GM19351 (cell line): ENCODE measurements at regions not wholly inside any gene's neighbourhood (a gene's known extent, or its start where the extent isn't known, plus 50 kb on each side); places are given as distances from the start of the nearest gene placed in this dataset.
"Not testable (repeated sequence)": the region's sequence is repeated elsewhere in the genome, so short reads cannot be mapped to it uniquely, and the experiment has no call there.

Experiments used
- ATAC-seq: cut with Tn5 transposase; IDR thresholded peaks from one replicate; pipeline ENCODE4 v1.9.1; 2021; ENCODE audit warnings: mild to moderate bottlenecking, moderate library complexity; ENCODE audit not compliant: unreplicated experiment

- not testable (repeated sequence) for ATAC-seq
Measured at GRCh38 chr1:149354579-149354978, 120.3 kb upstream of the NBPF19 start.

GRCh38 chr1:149355748-149356147 is 119.1 kb upstream of the NBPF19 start:
- not testable (repeated sequence) for ATAC-seq

- not testable (repeated sequence) for ATAC-seq
Measured at GRCh38 chr1:149356152-149356551, 118.7 kb upstream of the NBPF19 start.

- not testable (repeated sequence) for ATAC-seq
Measured at GRCh38 chr1:149360351-149360750, 114.5 kb upstream of the NBPF19 start.

GRCh38 chr1:149361310-149361709 is 113.5 kb upstream of the NBPF19 start:
- not testable (repeated sequence) for ATAC-seq

GRCh38 chr1:149364188-149364981 is 110.5 kb upstream of the NBPF19 start:
- not testable (repeated sequence) for ATAC-seq

- not testable (repeated sequence) for ATAC-seq
Measured at GRCh38 chr1:149366402-149366801, 108.4 kb upstream of the NBPF19 start.

- ATAC-seq, result not testable (repeated sequence)
Measured at GRCh38 chr1:149367472-149368044, 107.3 kb upstream of the NBPF19 start.

GRCh38 chr1:149368337-149368736 is 106.5 kb upstream of the NBPF19 start:
- ATAC-seq, result not testable (repeated sequence)

GRCh38 chr1:149369081-149369480 is 105.8 kb upstream of the NBPF19 start:
- ATAC-seq, result not testable (repeated sequence)

- ATAC-seq, result not testable (repeated sequence)
Measured at GRCh38 chr1:149371955-149372354, 102.9 kb upstream of the NBPF19 start.

- ATAC-seq, result not testable (repeated sequence)
Measured at GRCh38 chr1:149378462-149378861, 96.4 kb upstream of the NBPF19 start.

GRCh38 chr1:149390173-149390926 is 84.5 kb upstream of the NBPF19 start:
- not testable (repeated sequence) for ATAC-seq

- ATAC-seq, result not testable (repeated sequence)
Measured at GRCh38 chr1:149390931-149391330, 83.9 kb upstream of the NBPF19 start.

- ATAC-seq, result not testable (repeated sequence)
Measured at GRCh38 chr1:149395802-149396201, 79.0 kb upstream of the NBPF19 start.

GRCh38 chr1:149398527-149398926 is 76.3 kb upstream of the NBPF19 start:
- not testable (repeated sequence) for ATAC-seq

- ATAC-seq, result not testable (repeated sequence)
Measured at GRCh38 chr1:149408404-149408803, 66.4 kb upstream of the NBPF19 start.

- ATAC-seq, result not testable (repeated sequence)
Measured at GRCh38 chr1:149415373-149415772, 59.5 kb upstream of the NBPF19 start.

GRCh38 chr1:149418782-149419181 is 56.1 kb upstream of the NBPF19 start:
- ATAC-seq, result not testable (repeated sequence)

GRCh38 chr1:149423122-149423521 is 51.7 kb upstream of the NBPF19 start:
- ATAC-seq, result not testable (repeated sequence)
